HG03521 (cell line): ENCODE measurements at regions not wholly inside any gene's neighbourhood (a gene's known extent, or its start where the extent isn't known, plus 50 kb on each side); places are given as distances from the start of the nearest gene placed in this dataset.
"Not testable (repeated sequence)": the region's sequence is repeated elsewhere in the genome, so short reads cannot be mapped to it uniquely, and the experiment has no call there.

Experiments
- ATAC-seq: cut with Tn5 transposase; IDR thresholded peaks from one replicate; pipeline ENCODE4 v1.9.1; 2021; ENCODE audit warnings: mild to moderate bottlenecking, moderate library complexity; ENCODE audit not compliant: unreplicated experiment

DNA sequence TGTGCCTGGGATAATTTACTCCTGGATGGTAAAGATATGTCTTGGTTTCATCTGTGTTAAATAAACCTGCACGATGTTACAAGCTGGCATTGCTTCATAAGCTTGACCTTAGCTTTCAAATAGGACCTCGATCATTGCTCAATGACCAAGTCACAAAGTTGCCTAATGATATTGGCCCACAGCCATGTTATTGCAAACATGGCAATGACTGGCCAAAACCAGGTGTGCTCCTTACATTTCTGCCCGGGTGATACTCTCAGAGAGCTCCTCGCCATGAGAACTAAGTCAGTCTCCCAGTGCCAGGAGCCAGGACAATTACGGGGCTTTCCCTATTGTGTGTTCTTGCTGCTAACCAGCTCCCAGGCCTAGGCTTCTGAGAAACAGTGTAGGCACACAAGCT is 72.5 kb upstream of the CYP1B1 start:
- ATAC-seq: no peak

DNA sequence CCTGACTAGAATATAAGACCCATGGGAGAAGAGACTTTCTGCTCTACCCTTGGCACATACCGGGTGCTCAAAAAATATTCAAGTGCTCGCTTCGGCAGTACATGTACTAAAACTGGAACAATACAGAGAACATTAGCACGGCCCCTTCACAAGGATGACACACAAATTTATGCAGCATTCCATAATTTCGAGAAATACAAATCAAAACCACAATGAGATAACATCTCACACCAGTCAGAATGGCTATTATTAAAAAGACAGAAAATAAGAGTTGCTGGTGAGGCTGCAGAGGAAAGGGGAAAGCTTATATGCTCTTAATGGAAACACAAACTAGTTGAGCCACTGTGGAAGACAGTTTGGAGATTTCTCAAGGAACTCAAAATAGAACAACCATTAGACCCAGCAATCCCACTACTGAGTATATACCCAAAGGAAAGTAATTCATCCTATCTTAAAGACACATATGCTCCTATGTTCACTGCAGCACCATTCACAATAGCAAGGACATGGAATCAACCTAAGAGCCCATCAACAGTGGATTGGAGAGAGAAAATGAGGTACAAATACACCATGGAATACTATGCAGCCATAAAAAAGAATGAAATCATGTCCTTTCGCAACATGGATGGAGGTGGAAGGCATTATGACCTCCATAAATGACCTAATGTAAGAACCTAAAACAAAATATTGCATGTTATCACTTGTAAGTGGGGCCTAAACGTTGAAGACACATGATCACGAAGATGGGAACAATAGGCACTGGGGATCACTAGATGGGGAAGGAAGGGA is 71.6 kb upstream of the CYP1B1 start:
- no peak for ATAC-seq

DNA sequence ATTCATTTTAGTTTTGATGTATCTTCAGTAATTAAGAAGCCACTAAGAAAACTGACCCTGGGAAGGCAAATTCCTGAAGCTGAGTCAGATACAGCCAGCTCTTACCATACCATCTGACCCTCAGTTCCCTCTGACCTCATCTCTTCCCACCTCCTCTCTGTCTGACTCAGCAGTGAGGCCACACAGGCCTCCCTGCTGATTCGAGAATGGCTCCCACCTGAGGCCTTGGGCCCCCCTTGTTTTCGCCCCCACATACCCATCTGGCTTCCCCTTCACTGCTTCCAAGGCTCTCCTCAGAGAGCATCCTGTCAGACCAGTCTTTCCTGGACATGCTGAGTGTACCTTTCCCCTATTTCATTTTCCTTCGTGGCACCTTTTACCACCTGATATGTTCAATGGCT is 71.0 kb upstream of the CYP1B1 start:
- peak; percentile 79 for ATAC-seq

GRCh38 chr2:38146275-38146906 is 70.4 kb upstream of the CYP1B1 start:
- peak; percentile 49 for ATAC-seq

DNA sequence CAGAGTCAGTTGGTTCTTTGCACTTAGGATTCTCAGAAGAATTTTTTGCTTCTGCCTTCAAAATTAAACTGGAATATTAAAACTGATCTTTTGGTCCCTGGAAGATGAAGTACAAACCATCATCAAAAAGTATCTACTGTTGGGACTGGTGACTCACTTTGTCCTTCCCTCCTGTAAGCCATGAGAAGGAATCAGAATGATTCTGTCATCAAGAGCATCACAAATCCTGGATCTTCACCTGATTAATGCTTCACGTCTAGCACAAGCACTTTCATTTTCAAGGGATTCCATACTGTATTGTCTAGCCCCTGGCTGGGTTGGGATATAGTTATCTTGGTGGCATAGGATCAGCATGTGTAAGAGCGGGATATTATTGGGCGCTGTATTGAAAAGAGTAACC is 69.3 kb upstream of the CYP1B1 start:
- no peak for ATAC-seq

- no peak for ATAC-seq
Measured at GRCh38 chr2:38142627-38143026, 66.7 kb upstream of the CYP1B1 start.

GRCh38 chr2:38141501-38141900 is 65.5 kb upstream of the CYP1B1 start:
- ATAC-seq: no peak

DNA sequence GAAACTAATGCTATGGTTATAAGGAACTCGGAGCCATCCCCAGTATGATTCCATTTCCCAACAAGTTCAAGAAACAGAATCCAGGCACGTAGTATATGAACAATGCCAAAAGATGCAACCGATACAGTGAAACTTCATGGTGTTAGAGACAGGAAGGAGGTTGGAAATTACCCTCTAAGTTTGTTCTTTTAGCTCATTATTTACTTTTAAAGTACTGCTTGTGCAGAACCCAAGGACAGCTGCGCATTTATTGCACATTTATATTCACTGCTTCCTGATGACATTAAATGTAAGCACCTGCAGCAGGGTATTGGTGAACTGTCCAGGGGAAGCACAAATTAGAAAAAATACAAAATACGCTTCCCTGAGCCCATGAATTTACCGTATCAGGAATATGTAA is 63.0 kb upstream of the CYP1B1 start:
- no peak for ATAC-seq

- no peak for ATAC-seq
Measured at GRCh38 chr2:38138419-38138818, 62.5 kb upstream of the CYP1B1 start.

DNA sequence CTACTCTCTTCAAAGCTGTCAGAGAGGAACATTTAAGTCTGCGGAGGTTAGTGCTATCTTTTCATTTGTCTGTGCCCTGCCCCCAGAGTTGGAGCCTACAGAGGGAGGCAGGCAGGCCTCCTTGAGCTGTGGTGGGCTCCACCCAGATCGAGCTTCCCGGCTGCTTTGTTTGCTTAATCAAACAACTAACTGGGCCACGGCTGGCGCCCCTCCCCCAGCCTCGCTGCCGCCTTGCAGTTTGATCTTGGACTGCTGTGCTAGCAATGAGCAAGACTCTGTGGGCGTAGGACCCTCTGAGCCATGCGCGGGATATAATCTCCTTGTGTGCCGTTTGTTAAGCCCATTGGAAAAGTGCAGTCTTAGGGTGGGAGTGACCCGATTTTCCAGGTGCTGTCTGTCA is 62.0 kb upstream of the CYP1B1 start:
- ATAC-seq: not testable (repeated sequence)

GRCh38 chr2:38131676-38132075 is 55.7 kb upstream of the CYP1B1 start:
- ATAC-seq: no peak

GRCh38 chr2:38130876-38131275 is 54.9 kb upstream of the CYP1B1 start:
- no peak for ATAC-seq

- ATAC-seq: no peak
Measured at GRCh38 chr2:38129987-38130386, 54.0 kb upstream of the CYP1B1 start.

DNA sequence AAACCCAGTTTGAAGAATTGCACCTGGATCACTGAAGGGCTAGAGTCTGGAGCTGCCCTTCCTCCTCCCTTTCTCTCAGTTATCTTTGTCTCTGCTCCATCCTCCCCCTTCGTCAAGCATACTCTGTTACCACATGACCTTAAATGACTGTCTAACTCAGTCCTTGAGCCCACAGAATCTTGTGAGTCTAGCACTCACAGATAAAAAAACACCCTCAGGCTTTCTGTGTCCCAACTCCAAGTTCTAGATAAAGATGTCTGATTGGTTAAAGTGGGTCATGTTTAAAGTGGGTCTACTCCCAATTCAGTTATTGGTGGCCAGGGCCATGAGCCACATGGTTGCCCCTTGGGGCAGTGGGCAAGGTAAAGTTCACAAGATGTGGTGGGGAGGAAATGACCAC is 53.5 kb upstream of the CYP1B1 start:
- ATAC-seq: no peak

DNA sequence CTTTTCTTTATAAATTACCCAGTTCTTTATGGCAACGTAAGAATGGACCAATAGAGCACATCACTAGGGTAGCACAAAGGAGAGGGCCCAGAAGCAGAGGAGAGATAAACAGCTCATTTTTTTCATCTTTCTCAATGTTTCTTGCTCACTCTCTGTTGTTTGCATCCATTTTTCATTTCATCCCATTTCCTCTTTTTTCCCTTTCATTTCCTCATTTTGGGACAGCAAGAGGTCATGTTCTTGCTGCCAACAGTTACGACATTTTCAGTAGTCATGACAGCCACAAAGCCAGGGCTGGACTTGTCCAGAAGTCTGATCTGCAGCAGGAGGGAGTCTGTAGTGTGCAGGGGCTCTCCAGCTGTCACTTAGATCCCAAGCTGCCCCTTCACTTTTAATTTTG is 52.7 kb upstream of the CYP1B1 start:
- peak; percentile 51 for ATAC-seq

- ATAC-seq: no peak
Measured at GRCh38 chr2:38127277-38127676, 51.3 kb upstream of the CYP1B1 start.

DNA sequence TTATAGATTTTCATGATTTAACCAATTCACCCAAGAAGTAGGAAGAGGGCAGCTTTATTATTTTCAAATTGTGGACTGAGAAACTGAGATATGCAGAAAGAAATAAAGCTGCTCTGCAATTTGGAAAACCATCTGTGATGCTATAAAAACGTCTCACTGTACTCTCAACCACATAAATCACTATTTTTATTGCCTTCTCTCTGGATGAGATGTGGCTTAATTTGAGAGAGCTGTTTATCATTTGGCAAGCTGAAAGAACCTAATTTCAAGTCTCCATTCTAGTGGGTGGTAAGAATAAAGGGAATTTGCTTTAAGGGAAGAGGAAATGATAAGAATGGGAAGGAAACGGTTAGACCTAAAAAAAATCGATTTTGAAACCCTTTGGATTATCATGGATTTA is 49.9 kb upstream of the CYP1B1 start:
- no peak for ATAC-seq
